GM23248 (cell line): ENCODE measurements at regions not wholly inside any gene's neighbourhood (a gene's known extent, or its start where the extent isn't known, plus 50 kb on each side); places are given as distances from the start of the nearest gene placed in this dataset.

Experiments used
- DNase-seq: peaks from one replicate; pipeline ENCODE4 v3.0.0-alpha.2; 2015
- H2AFZ ChIP-seq: fragments of 200-600 bp; sonication (generic); 2 replicates; pipeline ENCODE4 v1.6.1; 2016; ENCODE audit warnings: antibody characterized with exemption
- H3F3A ChIP-seq: fragments of 200-600 bp; sonication (generic); 2 replicates; pipeline ENCODE4 v1.6.1; 2016; ENCODE audit warnings: mild to moderate bottlenecking, antibody characterized with exemption, mixed run types; ENCODE audit not compliant: insufficient read depth
- H3K27ac ChIP-seq: fragments of 200-600 bp; sonication (generic); 2 replicates; pipeline ENCODE4 v1.5.1; 2016; ENCODE audit warnings: mild to moderate bottlenecking
- H3K27me3 ChIP-seq: fragments of 200-600 bp; sonication (generic); replicated peaks from 2 replicates; pipeline ENCODE4 v1.6.1; 2016; ENCODE audit warnings: mild to moderate bottlenecking; ENCODE audit not compliant: insufficient read depth
- H3K36me3 ChIP-seq: fragments of 200-600 bp; sonication (generic); 2 replicates; pipeline ENCODE4 v1.6.1; 2016; ENCODE audit warnings: low read depth, mild to moderate bottlenecking
- H3K4me1 ChIP-seq: fragments of 200-600 bp; sonication (generic); 2 replicates; pipeline ENCODE4 v1.6.1; 2016; ENCODE audit warnings: mild to moderate bottlenecking; ENCODE audit not compliant: insufficient read depth
- H3K4me2 ChIP-seq: fragments of 200-600 bp; sonication (generic); one replicate; pipeline ENCODE4 v1.6.1; 2016; ENCODE audit warnings: mild to moderate bottlenecking; ENCODE audit not compliant: unreplicated experiment
- H3K4me3 ChIP-seq: fragments of 200-600 bp; sonication (generic); 2 replicates; pipeline ENCODE4 v1.5.1; 2016; ENCODE audit warnings: mild to moderate bottlenecking
- H3K79me2 ChIP-seq: fragments of 200-600 bp; sonication (generic); 2 replicates; pipeline ENCODE4 v1.6.1; 2016; ENCODE audit warnings: mild to moderate bottlenecking; ENCODE audit not compliant: insufficient read depth
- H3K9ac ChIP-seq: fragments of 200-600 bp; sonication (generic); 2 replicates; pipeline ENCODE4 v1.6.1; 2016; ENCODE audit warnings: mild to moderate bottlenecking
- H3K9me2 ChIP-seq: fragments of 200-600 bp; sonication (generic); 2 replicates; pipeline ENCODE4 v1.6.1; 2016; ENCODE audit warnings: mixed run types, mild to moderate bottlenecking, moderate library complexity; ENCODE audit not compliant: insufficient read depth
- H3K9me3 ChIP-seq: fragments of 200-600 bp; sonication (generic); one replicate; pipeline ENCODE4 v1.6.1; 2017; ENCODE audit warnings: low read depth
- H4K20me1 ChIP-seq: fragments of 200-600 bp; sonication (generic); 2 replicates; pipeline ENCODE4 v1.6.0; 2016; ENCODE audit not compliant: insufficient read depth
- EZH2 ChIP-seq: fragments of 200-600 bp; sonication (generic); IDR thresholded peaks from 2 replicates; pipeline ENCODE4 v1.6.1; 2018; ENCODE audit warnings: antibody characterized with exemption, mild to moderate bottlenecking; ENCODE audit not compliant: insufficient read depth, poor library complexity, severe bottlenecking
- EZH2phosphoT487 ChIP-seq: fragments of 200-600 bp; sonication (generic); IDR thresholded peaks from 2 replicates; pipeline ENCODE4 v1.6.1; 2018; ENCODE audit warnings: antibody characterized with exemption, moderate library complexity, mild to moderate bottlenecking, low read depth; ENCODE audit not compliant: insufficient read depth
- WGBS, 2 experiments: methylation state at CpG; one replicate each; pipeline ENCODE4 v1.1.6; 2015 to 2017; ENCODE audit warnings: low lambda C conversion rate in 2 of 2, low coverage in 1 of 2; ENCODE audit errors: missing lambda C conversion rate in 2 of 2; 5-methylcytosine and 5-hydroxymethylcytosine counted together
- in situ Hi-C: fragments of 300-500 bp; cut with MboI; formaldehyde crosslinking; loops from 2 replicates; pipeline ENCODE4 v1.15.0; 2020

DNA sequence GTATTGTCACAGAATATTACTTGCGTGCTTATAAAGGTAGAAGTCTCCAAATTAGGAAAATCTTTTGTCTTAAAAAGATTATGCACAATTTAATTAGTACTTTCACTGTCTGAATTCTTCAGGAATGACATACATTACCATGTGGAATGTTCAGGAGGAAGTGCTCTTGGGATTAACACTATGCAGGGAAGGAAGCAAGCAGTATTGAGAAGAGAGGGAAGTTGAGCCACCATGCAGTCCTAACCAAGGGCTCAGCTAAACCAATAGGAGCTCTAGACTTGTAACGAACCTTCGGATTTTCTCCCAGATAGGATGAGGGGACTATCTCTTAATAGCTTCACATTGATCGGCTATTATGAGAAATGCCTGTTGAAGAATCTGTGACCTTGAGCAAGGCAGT lies 918.4 kb upstream of the MANEA start:
- DNase-seq = no peak
- H3K4me2 ChIP-seq = no peak overlapping the region
- no peaks in the 10 kb centered on the region for H3K9me2 ChIP-seq
- H3K9me3 ChIP-seq = no peaks in the 10 kb centered on the region
- no peak overlapping the region for H2AFZ ChIP-seq
- H3K79me2 ChIP-seq = no peaks in the 10 kb centered on the region
- in situ Hi-C loops = no loop called here
- H3K27ac ChIP-seq = no peak overlapping the region
- no peaks in the 10 kb centered on the region for H3K36me3 ChIP-seq
- TF ChIP-seq EZH2 (no peak), EZH2phosphoT487 (no peak)
- no peak overlapping the region for H3K9ac ChIP-seq
- H4K20me1 ChIP-seq = no peaks in the 10 kb centered on the region
- H3K27me3 ChIP-seq = no peaks in the 10 kb centered on the region
- no peaks in the 10 kb centered on the region for H3F3A ChIP-seq
- no peaks in the 10 kb centered on the region for H3K4me1 ChIP-seq
- WGBS, 2 experiments = 40% methylated on average over 4 of the region's 4 CpGs
- no peak overlapping the region for H3K4me3 ChIP-seq

DNA sequence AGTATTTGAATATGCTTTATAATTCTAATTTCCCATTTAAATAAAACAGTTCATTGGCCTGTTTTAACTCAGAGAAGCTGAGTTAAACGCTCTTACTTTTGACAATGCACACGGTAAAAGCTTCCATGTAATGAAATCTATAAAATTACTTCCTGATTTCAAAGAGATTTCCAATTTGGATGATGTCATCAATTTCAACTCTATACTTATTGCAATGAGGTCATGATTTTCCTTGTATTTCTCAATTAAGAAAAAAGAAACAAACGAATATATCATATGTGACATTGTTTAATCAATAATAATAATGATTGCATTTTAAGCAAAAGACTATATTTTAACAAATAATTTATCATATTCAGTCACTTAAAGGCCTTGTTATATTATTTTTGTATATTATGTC lies 926.1 kb upstream of the MANEA start:
- H3K27me3 ChIP-seq = no peaks in the 10 kb centered on the region
- no peaks in the 10 kb centered on the region for H3K4me1 ChIP-seq
- no peak for DNase-seq
- TF ChIP-seq EZH2phosphoT487 (no peak), EZH2 (no peak)
- no peaks in the 10 kb centered on the region for H4K20me1 ChIP-seq
- H2AFZ ChIP-seq = no peak overlapping the region
- no peaks in the 10 kb centered on the region for H3K36me3 ChIP-seq
- in situ Hi-C loops = no loop called here
- no peaks in the 10 kb centered on the region for H3K9me2 ChIP-seq
- H3K4me2 ChIP-seq = no peak overlapping the region
- no peaks in the 10 kb centered on the region for H3K9me3 ChIP-seq
- H3K4me3 ChIP-seq = no peak overlapping the region
- WGBS, 2 experiments = 26% methylated on average over 3 of the region's 3 CpGs
- H3K9ac ChIP-seq = no peak overlapping the region
- no peaks in the 10 kb centered on the region for H3K79me2 ChIP-seq
- no peak overlapping the region for H3K27ac ChIP-seq
- H3F3A ChIP-seq = no peaks in the 10 kb centered on the region

DNA sequence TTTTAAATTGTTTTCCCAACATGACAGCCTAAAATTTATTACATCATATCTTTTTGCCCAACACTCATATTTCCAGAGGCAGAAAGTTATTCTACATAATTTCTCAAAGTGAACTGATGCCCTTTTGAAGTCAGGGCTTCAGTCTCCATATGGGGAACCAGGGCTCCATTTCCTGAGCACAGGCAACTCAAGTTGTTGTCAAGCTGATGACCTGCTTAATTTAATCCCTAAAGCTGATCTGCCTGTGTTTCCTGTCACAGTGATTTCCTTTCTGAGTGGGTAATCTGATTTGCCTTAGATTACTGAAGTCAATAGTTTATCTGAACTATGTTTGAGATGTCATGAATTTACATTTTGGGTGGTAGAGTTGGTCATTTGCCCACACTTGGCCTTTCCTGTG lies 932.1 kb upstream of the MANEA start:
- no peaks in the 10 kb centered on the region for H3F3A ChIP-seq

DNA sequence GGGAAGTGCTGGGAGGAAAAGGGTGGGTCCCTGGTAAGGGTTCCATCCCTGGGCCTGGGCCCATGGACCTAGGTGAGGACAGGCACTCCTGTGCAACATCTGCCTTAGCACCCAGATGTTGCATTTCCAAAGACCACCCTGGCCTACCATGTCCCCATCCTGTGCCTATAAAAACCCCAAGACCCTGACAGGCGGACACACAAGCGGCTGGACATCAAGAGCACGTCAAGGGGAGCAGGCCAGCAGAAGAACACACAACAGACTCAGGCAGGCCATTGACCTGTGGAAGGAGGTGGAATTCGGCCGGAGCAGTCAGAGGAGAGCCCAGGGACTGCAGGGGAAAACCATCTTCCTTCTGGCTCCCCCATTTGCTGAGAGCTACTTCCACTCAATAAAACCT lies 937.8 kb upstream of the MANEA start:
- TF ChIP-seq EZH2 = no peak
- TF ChIP-seq EZH2phosphoT487 = no peak
- H3K9ac ChIP-seq = no peak overlapping the region
- H3K4me1 ChIP-seq = no peaks in the 10 kb centered on the region
- peaks cover 2% of the 10 kb centered on the region for H3K9me3 ChIP-seq
- H3K36me3 ChIP-seq = no peaks in the 10 kb centered on the region
- no peaks in the 10 kb centered on the region for H3F3A ChIP-seq
- in situ Hi-C loops = no loop called here
- H3K4me2 ChIP-seq = no peak overlapping the region
- H3K4me3 ChIP-seq = no peak overlapping the region
- H3K27me3 ChIP-seq = no peaks in the 10 kb centered on the region
- H4K20me1 ChIP-seq = no peaks in the 10 kb centered on the region
- no peak for DNase-seq
- no peak overlapping the region for H3K27ac ChIP-seq
- no peaks in the 10 kb centered on the region for H3K9me2 ChIP-seq
- H2AFZ ChIP-seq = no peak overlapping the region
- no peaks in the 10 kb centered on the region for H3K79me2 ChIP-seq
- WGBS, 2 experiments = 28 to 32% methylated on average over 5 of the region's 5 CpGs

More for the DNA sequence above, 932.1 kb upstream of the MANEA start:
- H2AFZ ChIP-seq = no peak overlapping the region
- in situ Hi-C loops = no loop called here
- H3K9me3 ChIP-seq = no peaks in the 10 kb centered on the region
- TF ChIP-seq EZH2 (no peak), EZH2phosphoT487 (no peak)
- H3K4me1 ChIP-seq = no peaks in the 10 kb centered on the region
- H3K4me2 ChIP-seq = no peak overlapping the region
- no peak overlapping the region for H3K9ac ChIP-seq
- no peaks in the 10 kb centered on the region for H3K9me2 ChIP-seq
- H3K79me2 ChIP-seq = no peaks in the 10 kb centered on the region
- H4K20me1 ChIP-seq = no peaks in the 10 kb centered on the region
- H3K4me3 ChIP-seq = no peak overlapping the region
- no peaks in the 10 kb centered on the region for H3K36me3 ChIP-seq
- no peaks in the 10 kb centered on the region for H3K27me3 ChIP-seq
- no peak for DNase-seq
- H3K27ac ChIP-seq = no peak overlapping the region

DNA sequence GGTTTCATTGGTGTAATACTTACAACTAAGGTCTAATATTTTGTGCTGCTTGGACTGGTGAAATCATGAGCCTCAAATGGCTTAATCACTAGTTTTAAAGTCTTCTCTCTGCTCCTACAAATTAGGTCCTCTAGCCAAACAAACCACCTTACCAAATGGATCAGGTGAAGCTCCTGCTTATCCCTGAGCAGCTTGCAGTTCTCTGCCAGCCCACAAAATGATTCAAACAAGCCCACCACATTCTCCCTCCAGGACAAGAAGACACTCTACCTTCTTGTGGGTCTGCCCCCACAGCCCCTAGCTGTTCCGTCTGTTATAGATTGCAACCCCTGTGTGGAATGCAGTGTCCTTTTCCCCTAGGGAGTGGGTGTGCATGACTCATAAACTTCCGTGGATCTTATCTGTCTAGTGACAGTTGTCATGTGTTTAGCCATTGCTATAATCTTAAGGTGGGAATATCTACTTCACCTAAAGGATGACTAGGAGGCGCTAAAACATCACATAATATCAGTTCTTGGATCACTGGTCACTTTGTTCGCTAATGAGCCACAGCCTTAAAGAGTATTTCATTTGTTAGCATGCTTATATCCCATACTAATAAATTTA lies 940.5 kb upstream of the MANEA start:
- Histone ChIP-seq H3K9ac (no peak overlapping the region), H3F3A (no peaks in the 10 kb centered on the region), H3K4me3 (no peak overlapping the region), H3K4me2 (no peak overlapping the region), H3K9me2 (no peaks in the 10 kb centered on the region), H3K4me1 (no peaks in the 10 kb centered on the region), H3K27ac (no peak overlapping the region), H3K27me3 (no peaks in the 10 kb centered on the region), H3K79me2 (no peaks in the 10 kb centered on the region), H4K20me1 (no peaks in the 10 kb centered on the region), H3K36me3 (no peaks in the 10 kb centered on the region), H3K9me3 (peaks cover 4% of the 10 kb centered on the region), H2AFZ (no peak overlapping the region)
- no peak for TF ChIP-seq EZH2
- no peak for TF ChIP-seq EZH2phosphoT487
- 15 to 24% methylated on average over 4 of the region's 4 CpGs for WGBS, 2 experiments
- in situ Hi-C loops = no loop called here
- no peak for DNase-seq
